Left kidney (tissue), 1 donor: ENCODE measurements at regions not wholly inside any gene's neighbourhood (a gene's known extent, or its start where the extent isn't known, plus 50 kb on each side); places are given as distances from the start of the nearest gene placed in this dataset.

ENCODE experiments used
- DNase-seq: peaks from one replicate; pipeline ENCODE4 v3.0.0-alpha.2; 2013

GRCh38 chr1:38539931-38540330 is 319.6 kb downstream of the RRAGC start:
- DNase-seq: no peak

GRCh38 chr1:38538834-38539233 is 320.7 kb downstream of the RRAGC start:
- DNase-seq: no peak

- no peak for DNase-seq
These were observed 323.5 kb downstream of the RRAGC start for GRCh38 chr1:38536089-38536488.

GRCh38 chr1:38534473-38534823 is 325.1 kb downstream of the RRAGC start:
- no peak for DNase-seq

- no peak for DNase-seq
These were observed 325.6 kb downstream of the RRAGC start for GRCh38 chr1:38533772-38534472.

GRCh38 chr1:38530957-38531356 is 328.6 kb downstream of the RRAGC start:
- no peak for DNase-seq

GRCh38 chr1:38529946-38530345 is 329.6 kb downstream of the RRAGC start:
- no peak for DNase-seq

- DNase-seq: no peak
These were observed 330.2 kb downstream of the RRAGC start for GRCh38 chr1:38529391-38529790.

- DNase-seq: no peak
These were observed 330.9 kb downstream of the RRAGC start for GRCh38 chr1:38528623-38529022.

GRCh38 chr1:38527373-38527966 is 332.1 kb downstream of the RRAGC start:
- no peak for DNase-seq

GRCh38 chr1:38526046-38526445 is 333.5 kb downstream of the RRAGC start:
- no peak for DNase-seq

- no peak for DNase-seq
These were observed 334.1 kb downstream of the RRAGC start for GRCh38 chr1:38525343-38526043.

GRCh38 chr1:38524025-38524641 is 335.4 kb downstream of the RRAGC start:
- no peak for DNase-seq

- DNase-seq: no peak
These were observed 336.0 kb downstream of the RRAGC start for GRCh38 chr1:38523568-38523939.

- DNase-seq: no peak
These were observed 336.5 kb downstream of the RRAGC start for GRCh38 chr1:38522915-38523567.

GRCh38 chr1:38516560-38516959 is 343.0 kb downstream of the RRAGC start:
- no peak for DNase-seq

GRCh38 chr1:38512789-38513188 is 346.8 kb downstream of the RRAGC start:
- DNase-seq: no peak

GRCh38 chr1:38512024-38512767 is 347.4 kb downstream of the RRAGC start:
- no peak for DNase-seq

- no peak for DNase-seq
These were observed 351.3 kb downstream of the RRAGC start for GRCh38 chr1:38508232-38508631.

GRCh38 chr1:38507563-38507962 is 352.0 kb downstream of the RRAGC start:
- DNase-seq: no peak

- DNase-seq: no peak
These were observed 353.6 kb downstream of the RRAGC start for GRCh38 chr1:38505944-38506343.

- DNase-seq: no peak
These were observed 356.8 kb downstream of the RRAGC start for GRCh38 chr1:38502758-38503157.
